ENCODE measurements at regions not wholly inside any gene's neighbourhood (a gene's known extent, or its start where the extent isn't known, plus 50 kb on each side); places are given as distances from the start of the nearest gene placed in this dataset.

DNA sequence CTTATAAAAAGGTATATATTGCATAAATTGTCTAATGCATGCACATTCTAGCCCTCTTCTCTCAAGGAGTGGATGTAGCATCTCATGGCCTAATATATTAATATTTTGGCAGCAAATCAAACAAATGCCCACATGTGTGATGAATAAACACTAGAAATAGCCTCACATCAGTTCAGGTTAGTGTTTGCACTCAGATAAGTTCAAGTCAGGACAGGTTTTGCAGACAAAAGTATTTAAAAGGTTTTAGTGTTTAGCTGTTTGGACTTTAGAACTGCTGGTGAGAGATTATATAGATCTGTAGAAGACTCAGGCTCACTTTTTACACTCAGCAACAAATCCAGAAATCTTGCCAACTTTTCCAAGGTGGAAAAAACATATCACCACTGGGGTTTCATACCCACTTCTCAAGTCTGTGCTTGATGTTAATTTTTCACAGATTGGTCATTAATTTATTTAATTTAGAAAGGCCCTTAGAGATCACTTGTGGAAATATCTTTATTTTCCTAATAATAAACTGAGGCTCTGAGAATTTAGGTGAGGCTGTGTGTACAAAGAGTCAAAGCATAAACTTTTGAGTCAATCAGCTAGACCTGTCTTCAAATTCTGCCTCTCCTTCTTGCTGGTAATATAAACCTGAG, 362.6 kb downstream of the GASK1B start:
- Histone ChIP-seq H3K4me3 (no peak overlapping the region), H3K27ac (no peak overlapping the region), H3K4me1 (no peaks in the 10 kb centered on the region), H3K9me3 (peaks cover 0 to 3% of the 10 kb centered on the region in 2 donors), H3K36me3 (peaks cover 3% of the 10 kb centered on the region), H3K27me3 (no peaks in the 10 kb centered on the region)
- TF ChIP-seq, protein P1, sequence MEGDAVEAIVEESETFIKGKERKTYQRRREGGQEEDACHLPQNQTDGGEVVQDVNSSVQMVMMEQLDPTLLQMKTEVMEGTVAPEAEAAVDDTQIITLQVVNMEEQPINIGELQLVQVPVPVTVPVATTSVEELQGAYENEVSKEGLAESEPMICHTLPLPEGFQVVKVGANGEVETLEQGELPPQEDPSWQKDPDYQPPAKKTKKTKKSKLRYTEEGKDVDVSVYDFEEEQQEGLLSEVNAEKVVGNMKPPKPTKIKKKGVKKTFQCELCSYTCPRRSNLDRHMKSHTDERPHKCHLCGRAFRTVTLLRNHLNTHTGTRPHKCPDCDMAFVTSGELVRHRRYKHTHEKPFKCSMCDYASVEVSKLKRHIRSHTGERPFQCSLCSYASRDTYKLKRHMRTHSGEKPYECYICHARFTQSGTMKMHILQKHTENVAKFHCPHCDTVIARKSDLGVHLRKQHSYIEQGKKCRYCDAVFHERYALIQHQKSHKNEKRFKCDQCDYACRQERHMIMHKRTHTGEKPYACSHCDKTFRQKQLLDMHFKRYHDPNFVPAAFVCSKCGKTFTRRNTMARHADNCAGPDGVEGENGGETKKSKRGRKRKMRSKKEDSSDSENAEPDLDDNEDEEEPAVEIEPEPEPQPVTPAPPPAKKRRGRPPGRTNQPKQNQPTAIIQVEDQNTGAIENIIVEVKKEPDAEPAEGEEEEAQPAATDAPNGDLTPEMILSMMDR (IDR thresholded peaks at IDR 0.05): no peak
- TF ChIP-seq POLR2AphosphoS5 (IDR thresholded peaks at IDR 0.05): no peak
- TF ChIP-seq POLR2A (IDR thresholded peaks at IDR 0.05): no peak
- intact Hi-C loops (cut with DNase I; ENCODE audit: low total_unique reads): no loop called here
- no peak for DNase-seq (ENCODE audit: low spot score in 2 of 2)

DNA sequence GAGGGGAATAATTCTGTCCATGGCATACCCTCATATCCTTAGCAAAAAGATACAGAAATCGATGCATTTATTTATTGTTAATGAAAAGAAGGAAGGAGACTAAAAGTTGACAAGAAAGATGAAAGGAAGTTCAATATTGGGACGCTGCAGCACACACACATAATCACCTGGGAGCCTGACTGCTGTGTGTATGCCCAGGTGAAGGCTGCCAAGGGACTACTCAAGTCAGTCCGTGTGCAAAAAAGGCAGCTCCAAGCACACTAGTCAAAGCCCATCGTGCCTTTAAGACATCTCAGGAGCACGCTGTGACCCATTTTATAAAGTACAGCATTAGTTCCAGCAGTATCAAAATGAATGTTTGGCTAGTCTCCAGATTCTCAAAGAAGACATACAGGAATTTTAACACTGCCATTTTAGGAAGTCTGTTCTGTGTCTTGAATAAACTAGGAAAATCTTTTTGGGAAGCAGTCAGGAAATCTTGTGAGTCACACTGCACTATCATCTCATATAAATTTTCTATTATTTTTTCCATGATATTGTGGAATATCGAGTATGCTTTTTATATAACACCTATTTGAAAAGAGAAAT, 363.9 kb downstream of the GASK1B start:
- Histone ChIP-seq H3K4me1 (no peaks in the 10 kb centered on the region), H3K9me3 (peaks cover 0 to 3% of the 10 kb centered on the region in 2 donors), H3K36me3 (peaks cover 3% of the 10 kb centered on the region), H3K4me3 (no peak overlapping the region), H3K27ac (no peak overlapping the region), H3K27me3 (no peaks in the 10 kb centered on the region)
- TF ChIP-seq POLR2A (IDR thresholded peaks at IDR 0.05) (no peak), POLR2AphosphoS5 (IDR thresholded peaks at IDR 0.05) (no peak)
- TF ChIP-seq, protein P1 (IDR thresholded peaks at IDR 0.05): no peak
- no peak for DNase-seq (ENCODE audit: low spot score in 2 of 2)
- intact Hi-C loops (cut with DNase I; ENCODE audit: low total_unique reads): no loop called here

DNA sequence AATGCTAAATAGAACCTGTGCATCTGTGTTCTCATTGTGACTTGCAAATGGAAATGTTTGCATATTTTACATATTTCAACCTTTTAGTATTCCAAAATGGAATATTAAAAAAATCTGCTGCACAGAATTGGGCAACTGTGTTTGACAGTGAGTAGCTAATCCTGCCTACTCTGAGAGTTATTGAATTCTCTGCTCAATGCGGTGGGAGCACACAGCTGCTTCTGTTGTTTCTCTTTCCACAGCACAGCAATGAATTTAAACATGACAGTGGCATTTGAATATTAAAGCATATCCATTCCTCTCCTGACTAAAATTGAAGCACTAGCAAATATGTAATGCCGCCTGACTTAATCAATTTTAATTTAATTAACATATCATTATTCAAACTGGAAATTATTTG, 366.6 kb downstream of the GASK1B start:
- H3K36me3 ChIP-seq: peaks cover 3% of the 10 kb centered on the region
- DNase-seq (ENCODE audit: low spot score in 2 of 2): no peak
- no peak for TF ChIP-seq POLR2A (IDR thresholded peaks at IDR 0.05)
- no peak for TF ChIP-seq POLR2AphosphoS5 (IDR thresholded peaks at IDR 0.05)
- TF ChIP-seq, protein P1 (IDR thresholded peaks at IDR 0.05): no peak
- peaks cover 0 to 3% of the 10 kb centered on the region in 2 donors for H3K9me3 ChIP-seq
- H3K4me3 ChIP-seq: no peak overlapping the region
- H3K27me3 ChIP-seq: no peaks in the 10 kb centered on the region
- H3K27ac ChIP-seq: no peak overlapping the region
- H3K4me1 ChIP-seq: no peaks in the 10 kb centered on the region
- intact Hi-C loops (cut with DNase I; ENCODE audit: low total_unique reads): no loop called here

DNA sequence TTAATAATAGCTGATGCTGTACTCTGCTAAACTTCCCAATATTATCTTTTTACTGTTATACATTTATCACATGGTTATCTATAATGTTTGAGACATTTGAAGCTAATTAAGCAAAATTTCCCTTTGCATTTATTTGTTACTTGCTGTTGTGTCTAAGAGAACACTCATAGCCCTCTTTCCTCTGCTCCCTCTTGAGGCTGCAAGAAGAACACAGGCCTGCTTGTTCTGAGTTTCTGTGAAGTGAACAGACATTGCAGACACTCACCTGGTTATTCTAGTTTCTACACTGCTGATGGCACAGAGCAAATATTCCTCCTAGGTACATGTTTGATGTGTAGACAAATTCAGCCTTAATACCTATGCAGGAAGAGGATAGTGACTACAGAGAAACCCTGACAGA, 367.8 kb downstream of the GASK1B start:
- intact Hi-C loops (cut with DNase I; ENCODE audit: low total_unique reads): no loop called here
- Histone ChIP-seq H3K27me3 (no peaks in the 10 kb centered on the region), H3K36me3 (peaks cover 3% of the 10 kb centered on the region), H3K4me1 (no peaks in the 10 kb centered on the region), H3K9me3 (peaks cover 0 to 3% of the 10 kb centered on the region in 2 donors), H3K27ac (no peak overlapping the region), H3K4me3 (no peak overlapping the region)
- no peak for DNase-seq (ENCODE audit: low spot score in 2 of 2)
- TF ChIP-seq POLR2AphosphoS5 (IDR thresholded peaks at IDR 0.05) (no peak), POLR2A (IDR thresholded peaks at IDR 0.05) (no peak)
- TF ChIP-seq, protein P1 (IDR thresholded peaks at IDR 0.05): peak in 2 of 3 donors; percentile 19 to 31

DNA sequence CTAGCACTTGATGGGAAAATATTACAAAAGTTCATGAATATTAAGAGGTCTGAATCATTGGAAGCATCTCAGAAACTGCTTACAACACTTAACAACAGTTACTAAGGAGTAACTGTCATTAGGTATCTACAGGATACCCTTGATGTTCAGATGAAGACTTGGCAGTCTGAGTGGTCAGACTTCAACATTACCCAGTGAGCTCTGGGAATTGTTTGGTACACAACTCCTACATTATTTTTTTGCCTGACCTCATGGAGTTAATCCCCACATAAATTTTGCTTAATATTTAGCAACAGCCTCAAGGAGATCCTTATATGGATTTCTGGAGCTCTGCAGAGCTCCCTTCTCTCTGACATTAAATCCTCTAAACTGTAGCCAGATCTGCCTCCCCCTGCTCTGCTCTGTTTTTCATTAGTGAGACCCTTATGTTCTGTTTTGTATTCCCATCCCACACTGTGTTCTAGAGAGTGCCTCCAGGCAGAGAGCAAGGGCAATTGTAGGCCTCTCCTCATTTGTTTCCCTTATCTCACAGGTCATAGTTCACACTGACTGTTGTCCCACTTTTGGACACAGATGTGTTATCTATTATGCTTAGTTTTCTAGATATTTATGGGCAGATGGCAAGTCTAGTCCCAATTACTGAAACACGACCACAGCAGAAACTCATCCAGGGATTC, 368.8 kb downstream of the GASK1B start:
- intact Hi-C loops (cut with DNase I; ENCODE audit: low total_unique reads): no loop called here
- peaks cover 0 to 3% of the 10 kb centered on the region in 2 donors for H3K9me3 ChIP-seq
- no peaks in the 10 kb centered on the region for H3K27me3 ChIP-seq
- peaks cover 3% of the 10 kb centered on the region for H3K36me3 ChIP-seq
- no peak overlapping the region for H3K4me3 ChIP-seq
- DNase-seq (ENCODE audit: low spot score in 2 of 2): no peak
- peak overlapping the region; percentile 3 to 56 for H3K27ac ChIP-seq
- no peak for TF ChIP-seq POLR2AphosphoS5 (IDR thresholded peaks at IDR 0.05)
- H3K4me1 ChIP-seq: no peaks in the 10 kb centered on the region
